ENCODE measurements at regions not wholly inside any gene's neighbourhood (a gene's known extent, or its start where the extent isn't known, plus 50 kb on each side); places are given as distances from the start of the nearest gene placed in this dataset.
"Not testable (repeated sequence)": the region's sequence is repeated elsewhere in the genome, so short reads cannot be mapped to it uniquely, and the experiment has no call there.

DNA sequence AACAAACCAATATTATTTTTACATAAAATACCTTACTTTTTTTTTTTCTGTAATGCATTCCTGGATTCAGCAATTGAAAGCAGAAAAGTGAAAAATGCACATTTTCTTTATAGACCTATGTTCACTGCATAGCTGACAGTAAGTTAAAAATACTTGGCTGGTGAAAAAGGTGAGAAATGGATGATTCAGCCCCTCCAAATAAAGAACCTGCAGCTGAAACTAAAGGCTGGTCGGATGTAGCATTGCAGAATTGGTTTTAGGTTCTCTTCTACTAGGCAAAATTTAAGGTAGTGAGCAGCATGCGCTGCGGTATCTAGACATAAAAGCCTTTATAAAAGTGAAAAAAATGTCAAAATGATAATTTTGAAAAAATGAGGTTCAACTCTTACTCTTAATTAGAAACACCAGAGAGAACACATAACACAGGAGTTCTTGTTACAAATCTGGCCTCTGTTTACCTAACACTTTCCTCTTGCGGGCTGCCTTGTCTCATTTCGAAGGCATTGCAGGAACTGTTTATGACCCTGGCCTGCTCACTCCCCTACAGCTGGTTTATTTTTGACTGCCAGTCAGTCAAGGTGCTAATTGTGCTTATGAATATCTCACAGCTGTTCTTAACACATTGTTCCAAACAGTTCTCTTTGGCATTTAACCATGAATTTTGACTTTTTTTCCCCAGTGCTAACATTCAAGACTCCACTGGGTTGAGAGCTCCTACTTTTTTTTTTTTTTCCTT is 455.4 kb upstream of the TBL1XR1 start:
- TF ChIP-seq, protein P1, sequence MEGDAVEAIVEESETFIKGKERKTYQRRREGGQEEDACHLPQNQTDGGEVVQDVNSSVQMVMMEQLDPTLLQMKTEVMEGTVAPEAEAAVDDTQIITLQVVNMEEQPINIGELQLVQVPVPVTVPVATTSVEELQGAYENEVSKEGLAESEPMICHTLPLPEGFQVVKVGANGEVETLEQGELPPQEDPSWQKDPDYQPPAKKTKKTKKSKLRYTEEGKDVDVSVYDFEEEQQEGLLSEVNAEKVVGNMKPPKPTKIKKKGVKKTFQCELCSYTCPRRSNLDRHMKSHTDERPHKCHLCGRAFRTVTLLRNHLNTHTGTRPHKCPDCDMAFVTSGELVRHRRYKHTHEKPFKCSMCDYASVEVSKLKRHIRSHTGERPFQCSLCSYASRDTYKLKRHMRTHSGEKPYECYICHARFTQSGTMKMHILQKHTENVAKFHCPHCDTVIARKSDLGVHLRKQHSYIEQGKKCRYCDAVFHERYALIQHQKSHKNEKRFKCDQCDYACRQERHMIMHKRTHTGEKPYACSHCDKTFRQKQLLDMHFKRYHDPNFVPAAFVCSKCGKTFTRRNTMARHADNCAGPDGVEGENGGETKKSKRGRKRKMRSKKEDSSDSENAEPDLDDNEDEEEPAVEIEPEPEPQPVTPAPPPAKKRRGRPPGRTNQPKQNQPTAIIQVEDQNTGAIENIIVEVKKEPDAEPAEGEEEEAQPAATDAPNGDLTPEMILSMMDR (IDR thresholded peaks at IDR 0.05), result no peak
- Histone ChIP-seq H3K27ac (no peak overlapping the region), H3K9me3 (no peaks in the 10 kb centered on the region), H3K27me3 (no peaks in the 10 kb centered on the region), H3K4me3 (no peak overlapping the region), H3K36me3 (no peaks in the 10 kb centered on the region), H3K4me1 (peaks cover 0 to 13% (median 5%) of the 10 kb centered on the region in 4 donors)
- no peak for DNase-seq
- intact Hi-C loops (cut with DNase I; ENCODE audit: low total_unique reads), result no loop called here

DNA sequence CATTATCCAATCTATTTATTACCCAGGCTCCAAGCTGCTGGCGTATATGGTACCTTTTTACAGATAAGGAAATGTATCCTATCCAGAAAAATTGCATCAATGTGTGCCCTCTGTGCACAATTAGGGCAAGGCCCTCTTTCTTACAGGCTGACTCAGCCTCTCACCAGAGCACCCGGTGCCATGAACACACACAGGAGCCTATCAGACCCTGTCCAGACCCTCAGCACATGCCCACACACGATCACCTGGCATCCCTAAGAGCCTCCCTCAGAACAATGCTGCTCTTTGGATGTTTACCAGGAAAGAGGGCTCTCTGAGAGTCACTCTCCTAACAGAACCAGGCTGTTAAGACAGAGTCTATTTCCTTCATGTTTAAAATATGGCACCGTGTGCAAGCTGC is 460.0 kb upstream of the TBL1XR1 start:
- no peaks in the 10 kb centered on the region for H3K36me3 ChIP-seq

GRCh38 chr3:177658354-177658753 is 461.1 kb upstream of the TBL1XR1 start:
- no peaks in the 10 kb centered on the region for H3K9me3 ChIP-seq
- H3K4me1 ChIP-seq, result no peaks in the 10 kb centered on the region
- intact Hi-C loops (cut with DNase I; ENCODE audit: low total_unique reads), result no loop called here
- no peak overlapping the region for H3K4me3 ChIP-seq
- no peak overlapping the region for H3K27ac ChIP-seq
- no peaks in the 10 kb centered on the region for H3K27me3 ChIP-seq
- DNase-seq, result no peak
- H3K36me3 ChIP-seq, result no peaks in the 10 kb centered on the region
- TF ChIP-seq, protein P1 (IDR thresholded peaks at IDR 0.05), result no peak

More for the DNA sequence above, 460.0 kb upstream of the TBL1XR1 start:
- H3K4me1 ChIP-seq, result peaks cover 0 to 9% (median 3%) of the 10 kb centered on the region in 4 donors
- H3K27ac ChIP-seq, result no peak overlapping the region
- no peaks in the 10 kb centered on the region for H3K27me3 ChIP-seq
- TF ChIP-seq, protein P1 (IDR thresholded peaks at IDR 0.05), result no peak
- no peaks in the 10 kb centered on the region for H3K9me3 ChIP-seq
- H3K4me3 ChIP-seq, result no peak overlapping the region
- intact Hi-C loops (cut with DNase I; ENCODE audit: low total_unique reads), result no loop called here
- DNase-seq, result no peak

DNA sequence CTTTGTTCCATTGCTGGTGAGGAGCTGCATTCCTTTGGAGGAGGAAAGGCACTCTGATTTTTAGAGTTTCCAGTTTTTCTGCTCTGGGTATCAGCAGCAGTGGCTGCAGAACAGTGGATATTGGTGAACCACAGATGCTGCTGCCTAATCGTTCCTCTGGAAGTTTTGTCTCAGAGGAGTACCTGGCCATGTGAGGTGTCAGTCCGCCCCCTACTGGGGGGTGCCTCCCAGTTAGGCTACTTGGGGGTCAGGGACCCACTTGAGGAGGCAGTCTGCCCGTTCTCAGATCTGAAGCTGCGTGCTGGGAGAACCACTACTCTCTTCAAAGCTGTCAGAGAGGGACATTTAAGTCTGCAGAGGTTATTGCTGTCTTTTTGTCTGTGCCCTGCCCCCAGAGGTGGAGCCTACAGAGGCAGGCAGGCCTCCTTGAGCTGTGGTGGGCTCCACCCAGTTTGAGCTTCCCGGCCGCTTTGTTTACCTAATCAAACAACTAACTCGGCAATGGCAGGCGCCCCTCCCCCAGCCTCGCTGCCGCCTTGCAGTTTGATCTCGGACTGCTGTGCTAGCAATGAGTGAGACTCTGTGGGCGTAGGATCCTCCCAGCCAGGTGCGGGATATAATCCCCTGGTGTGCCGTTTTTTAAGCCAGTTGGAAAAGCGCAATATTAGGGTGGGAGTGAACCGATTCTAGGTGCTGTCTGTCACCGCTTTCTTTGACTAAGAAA is 467.3 kb upstream of the TBL1XR1 start:
- intact Hi-C loops (cut with DNase I; ENCODE audit: low total_unique reads); H3K27ac ChIP-seq; H3K36me3 ChIP-seq; H3K27me3 ChIP-seq; H3K4me3 ChIP-seq; DNase-seq; H3K4me1 ChIP-seq; H3K9me3 ChIP-seq: not testable (repeated sequence)

- H3K27me3 ChIP-seq, result no peaks in the 10 kb centered on the region
- TF ChIP-seq, protein P1 (IDR thresholded peaks at IDR 0.05), result no peak
- intact Hi-C loops (cut with DNase I; ENCODE audit: low total_unique reads), result no loop called here
- no peaks in the 10 kb centered on the region for H3K4me1 ChIP-seq
- H3K27ac ChIP-seq, result no peak overlapping the region
- no peak overlapping the region for H3K4me3 ChIP-seq
- DNase-seq, result no peak
- H3K36me3 ChIP-seq, result no peaks in the 10 kb centered on the region
- no peaks in the 10 kb centered on the region for H3K9me3 ChIP-seq
These were observed 468.0 kb upstream of the TBL1XR1 start for GRCh38 chr3:177665122-177665808.
